ENCODE measurements at regions not wholly inside any gene's neighbourhood (a gene's known extent, or its start where the extent isn't known, plus 50 kb on each side); places are given as distances from the start of the nearest gene placed in this dataset.

GRCh38 chr9:86563936-86564335 is 209.7 kb upstream of the TUT7 start:
- TF ChIP-seq POLR2AphosphoS5 (IDR thresholded peaks at IDR 0.05) (no peak), POLR2A (IDR thresholded peaks at IDR 0.05) (no peak), EP300 (IDR thresholded peaks at IDR 0.05) (no peak), CTCF (IDR thresholded peaks at IDR 0.05) (no peak)
- Histone ChIP-seq H3K27me3 (no peaks in the 10 kb centered on the region), H3K27ac (no peak overlapping the region), H3K4me3 (no peak overlapping the region), H3K36me3 (no peaks in the 10 kb centered on the region), H3K4me1 (no peaks in the 10 kb centered on the region), H3K9me3 (no peaks in the 10 kb centered on the region)
- 80 to 82% methylated on average over 5 of the region's 5 CpGs for WGBS, 2 donors
- ATAC-seq (ENCODE audit: low FRiP score in 2 of 2) (peak in 1 of 2 donors; percentile 60), DNase-seq (no peak)

GRCh38 chr9:86563350-86563749 is 209.1 kb upstream of the TUT7 start:
- WGBS, 2 donors: 57 to 65% methylated on average over 3 of the region's 3 CpGs
- DNase-seq (no peak), ATAC-seq (ENCODE audit: low FRiP score in 2 of 2) (peak in 1 of 2 donors; percentile 72)
- H3K4me3 ChIP-seq: no peak overlapping the region
- H3K9me3 ChIP-seq: no peaks in the 10 kb centered on the region
- no peaks in the 10 kb centered on the region for H3K36me3 ChIP-seq
- TF ChIP-seq POLR2A (IDR thresholded peaks at IDR 0.05) (no peak), CTCF (IDR thresholded peaks at IDR 0.05) (no peak), EP300 (IDR thresholded peaks at IDR 0.05) (no peak)
- no peaks in the 10 kb centered on the region for H3K27me3 ChIP-seq
- H3K27ac ChIP-seq: no peak overlapping the region
- no peaks in the 10 kb centered on the region for H3K4me1 ChIP-seq

- WGBS, 2 donors: 64 to 74% methylated on average over 5 of the region's 5 CpGs
- H3K27me3 ChIP-seq: no peaks in the 10 kb centered on the region
These were observed 208.5 kb upstream of the TUT7 start for GRCh38 chr9:86562691-86563090.

GRCh38 chr9:86557918-86558317 is 203.7 kb upstream of the TUT7 start:
- DNase-seq: no peak
- TF ChIP-seq POLR2A (IDR thresholded peaks at IDR 0.05) (no peak), CTCF (IDR thresholded peaks at IDR 0.05) (no peak), EP300 (IDR thresholded peaks at IDR 0.05) (no peak), POLR2AphosphoS5 (IDR thresholded peaks at IDR 0.05) (no peak)
- H3K9me3 ChIP-seq: no peaks in the 10 kb centered on the region
- H3K36me3 ChIP-seq: no peaks in the 10 kb centered on the region
- no peaks in the 10 kb centered on the region for H3K27me3 ChIP-seq
- no peaks in the 10 kb centered on the region for H3K4me1 ChIP-seq
- WGBS, 2 donors: 79 to 93% methylated on average over 3 of the region's 3 CpGs
- no peak overlapping the region for H3K4me3 ChIP-seq
- no peak overlapping the region for H3K27ac ChIP-seq
- no peak for ATAC-seq (ENCODE audit: low FRiP score in 2 of 2)

More at GRCh38 chr9:86562691-86563090, 208.5 kb upstream of the TUT7 start:
- TF ChIP-seq EP300 (IDR thresholded peaks at IDR 0.05) (no peak), POLR2AphosphoS5 (IDR thresholded peaks at IDR 0.05) (no peak), POLR2A (IDR thresholded peaks at IDR 0.05) (no peak), CTCF (IDR thresholded peaks at IDR 0.05) (no peak)
- ATAC-seq (ENCODE audit: low FRiP score in 2 of 2) (no peak), DNase-seq (no peak)
- Histone ChIP-seq H3K9me3 (no peaks in the 10 kb centered on the region), H3K36me3 (no peaks in the 10 kb centered on the region), H3K4me1 (no peaks in the 10 kb centered on the region), H3K27ac (no peak overlapping the region), H3K4me3 (no peak overlapping the region)

- ATAC-seq (ENCODE audit: low FRiP score in 2 of 2) (peak in 1 of 2 donors; percentile 63), DNase-seq (no peak)
- H3K4me3 ChIP-seq: no peak overlapping the region
- no peak overlapping the region for H3K27ac ChIP-seq
- no peaks in the 10 kb centered on the region for H3K9me3 ChIP-seq
- TF ChIP-seq CTCF (IDR thresholded peaks at IDR 0.05) (no peak), POLR2AphosphoS5 (IDR thresholded peaks at IDR 0.05) (no peak), POLR2A (IDR thresholded peaks at IDR 0.05) (no peak), EP300 (IDR thresholded peaks at IDR 0.05) (no peak)
- no peaks in the 10 kb centered on the region for H3K27me3 ChIP-seq
- no peaks in the 10 kb centered on the region for H3K4me1 ChIP-seq
- WGBS, 2 donors: 73 to 78% methylated on average over 6 to 7 of the region's 7 CpGs
- H3K36me3 ChIP-seq: no peaks in the 10 kb centered on the region
These were observed 203.0 kb upstream of the TUT7 start for GRCh38 chr9:86557063-86557766.
